WTC11 (cell line): ENCODE measurements at regions not wholly inside any gene's neighbourhood (a gene's known extent, or its start where the extent isn't known, plus 50 kb on each side); places are given as distances from the start of the nearest gene placed in this dataset.

Experiments used
- ATAC-seq: fragments of 200-7000 bp; cut with Tn5 transposase; 2 replicates; pipeline ENCODE4 v1.10.0; 2021; ENCODE audit warnings: mild to moderate bottlenecking, moderate library complexity
- CTCF ChIA-PET: fragments of 300-600 bp; sonication (Branson Sonifier 250); formaldehyde crosslinking; loops from one replicate; lab custom pipeline; 2021; ENCODE audit warnings: antibody characterized with exemption; lab: Charles Lee
- POLR2A ChIA-PET: fragments of 350-600 bp; sonication (Branson Sonifier 250); formaldehyde crosslinking; loops from one replicate; lab custom pipeline; 2021; ENCODE audit warnings: antibody characterized with exemption; lab: Charles Lee
- DNase-seq: peaks from one replicate; pipeline ENCODE4 v3.0.0; 2021; ENCODE audit warnings: low spot score
- H3K27ac Mint-ChIP-seq: 2 replicates; pipeline ENCODE4 v1.8.0; 2021; ENCODE audit warnings: mixed read lengths
- H3K27me3 Mint-ChIP-seq: 2 replicates; pipeline ENCODE4 v1.8.0; 2021; ENCODE audit warnings: low read depth, mild to moderate bottlenecking, moderate library complexity, mixed read lengths
- H3K36me3 Mint-ChIP-seq: 2 replicates; pipeline ENCODE4 v1.8.0; 2021; ENCODE audit warnings: mixed read lengths
- H3K4me1 Mint-ChIP-seq: 2 replicates; pipeline ENCODE4 v1.8.0; 2022; ENCODE audit warnings: mixed read lengths
- H3K4me3 Mint-ChIP-seq: 2 replicates; pipeline ENCODE4 v1.8.0; 2021; ENCODE audit warnings: mild to moderate bottlenecking, moderate library complexity, mixed read lengths
- H3K9me3 Mint-ChIP-seq: 2 replicates; pipeline ENCODE4 v1.8.0; 2021; ENCODE audit warnings: mixed read lengths
- ARID4B ChIP-seq: sonication (generic); formaldehyde crosslinking; IDR thresholded peaks from 2 replicates; pipeline ENCODE4 v1.8.0; 2023; ENCODE audit warnings: missing genetic modification reagents, mild to moderate bottlenecking, borderline replicate concordance
- CREM ChIP-seq: sonication (generic); formaldehyde crosslinking; IDR thresholded peaks from 2 replicates; pipeline ENCODE4 v1.8.1; 2022; ENCODE audit warnings: mild to moderate bottlenecking, missing genetic modification reagents, moderate library complexity
- E2F5 ChIP-seq: sonication (generic); formaldehyde crosslinking; IDR thresholded peaks from 2 replicates; pipeline ENCODE4 v1.8.1; 2022; ENCODE audit warnings: mild to moderate bottlenecking, moderate library complexity, missing genetic modification reagents
- ESRRA ChIP-seq: sonication (generic); formaldehyde crosslinking; IDR thresholded peaks from 2 replicates; pipeline ENCODE4 v1.8.1; 2022; ENCODE audit warnings: mild to moderate bottlenecking, missing genetic modification reagents, borderline replicate concordance
- FOXJ3 ChIP-seq: sonication (generic); formaldehyde crosslinking; IDR thresholded peaks from 2 replicates; pipeline ENCODE4 v1.9.0; 2021; ENCODE audit warnings: missing genetic modification reagents, mild to moderate bottlenecking, borderline replicate concordance
- FOXK1 ChIP-seq: sonication (generic); formaldehyde crosslinking; IDR thresholded peaks from 2 replicates; pipeline ENCODE4 v1.8.0; 2022; ENCODE audit warnings: mild to moderate bottlenecking, moderate library complexity, missing genetic modification reagents
- IRF1 ChIP-seq: sonication (generic); formaldehyde crosslinking; IDR thresholded peaks from 2 replicates; pipeline ENCODE4 v1.8.0; 2023; ENCODE audit warnings: missing genetic modification reagents
- NFATC4 ChIP-seq: fragments of 250-450 bp; sonication (Bioruptor Pico); IDR thresholded peaks from 2 replicates; pipeline ENCODE4 v1.9.0; 2021; ENCODE audit warnings: mild to moderate bottlenecking
- SP1 ChIP-seq: sonication (generic); formaldehyde crosslinking; conservative IDR thresholded peaks from 2 replicates; pipeline ENCODE4 v1.8.1; 2022; ENCODE audit warnings: missing genetic modification reagents
- ZNF138 ChIP-seq: sonication (generic); formaldehyde crosslinking; conservative IDR thresholded peaks from 2 replicates; pipeline ENCODE4 v1.8.1; 2022; ENCODE audit warnings: mild to moderate bottlenecking, moderate library complexity, missing genetic modification reagents
- ZNF219 ChIP-seq: sonication (generic); formaldehyde crosslinking; IDR thresholded peaks from 2 replicates; pipeline ENCODE4 v1.8.0; 2023; ENCODE audit warnings: missing genetic modification reagents, mild to moderate bottlenecking, borderline replicate concordance

DNA sequence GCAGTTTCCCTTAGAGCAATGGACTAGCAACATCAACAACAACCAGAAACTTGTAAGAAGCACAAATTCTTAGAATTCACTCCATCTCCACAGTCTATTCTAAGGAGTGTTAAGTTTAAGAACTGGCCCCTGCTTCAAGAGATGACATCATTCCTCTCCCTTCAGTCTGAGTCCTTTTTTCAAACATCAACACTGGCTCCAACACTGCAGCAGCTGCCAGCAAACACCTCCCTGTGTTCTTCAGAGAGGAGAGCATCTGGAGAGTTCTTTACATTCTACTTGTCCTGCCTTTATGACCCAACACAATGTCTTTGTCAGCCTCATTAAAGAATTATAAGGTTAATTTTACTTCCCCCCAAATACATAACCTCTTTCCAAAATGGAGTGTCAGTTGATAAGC lies 122.3 kb downstream of the HNMT start:
- Mint-ChIP-seq H3K9me3 (no peaks in the 10 kb centered on the region), H3K27me3 (no peaks in the 10 kb centered on the region), H3K4me1 (no peaks in the 10 kb centered on the region), H3K4me3 (no peak overlapping the region), H3K27ac (no peak overlapping the region), H3K36me3 (no peaks in the 10 kb centered on the region)
- CTCF ChIA-PET, result no interaction called here
- POLR2A ChIA-PET, result no interaction called here
- ATAC-seq, result no peak
- no peak for DNase-seq
- TF ChIP-seq FOXK1 (CRISPR knock-in tag) (no peak), NFATC4 (no peak), ZNF138 (CRISPR knock-in tag) (no peak), ZNF219 (CRISPR knock-in tag) (no peak), CREM (no peak), SP1 (CRISPR knock-in tag) (no peak)

- DNase-seq, result no peak
Observed at GRCh38 chr2:138087751-138088593, 123.7 kb downstream of the HNMT start.

More at GRCh38 chr2:138087751-138088593, 123.7 kb downstream of the HNMT start:
- TF ChIP-seq FOXJ3 (no peak), ESRRA (no peak), E2F5 (CRISPR knock-in tag) (no peak), IRF1 (CRISPR knock-in tag) (no peak), ARID4B (CRISPR knock-in tag) (no peak)
- Mint-ChIP-seq H3K27me3 (no peaks in the 10 kb centered on the region), H3K36me3 (no peaks in the 10 kb centered on the region), H3K4me3 (no peak overlapping the region), H3K27ac (no peak overlapping the region), H3K9me3 (no peaks in the 10 kb centered on the region), H3K4me1 (no peaks in the 10 kb centered on the region)
- ATAC-seq, result no peak
- POLR2A ChIA-PET, result no interaction called here
- CTCF ChIA-PET, result interaction anchor here (0.7 to 0.8 kb wide), 2 partner anchors 21 to 739 kb away, joined by 3 read pairs; no protein-coding TSS in a partner anchor
